Mesenchymal stem cell (in vitro differentiated cells and primary cell): ENCODE measurements at regions not wholly inside any gene's neighbourhood (a gene's known extent, or its start where the extent isn't known, plus 50 kb on each side); places are given as distances from the start of the nearest gene placed in this dataset.
A peak's percentile ranks its signal among the peaks of the same experiment; 100 is the strongest.
"Not testable (repeated sequence)": the region's sequence is repeated elsewhere in the genome, so short reads cannot be mapped to it uniquely, and the experiment has no call there.

Experiments
- DNase-seq: peaks from one replicate; pipeline ENCODE4 v3.0.0-alpha.2; 2013
- H2AFZ ChIP-seq: one replicate; pipeline ENCODE4 v1.6.1; 2013; ENCODE audit warnings: low read depth, mild to moderate bottlenecking, control low read depth, inconsistent platforms, low read length, moderate library complexity
- H2AK5ac ChIP-seq: 2 replicates; pipeline ENCODE4 v1.6.1; 2013; ENCODE audit warnings: low read length, moderate library complexity, mild to moderate bottlenecking, inconsistent platforms; ENCODE audit not compliant: severe bottlenecking
- H2BK120ac ChIP-seq: one replicate; pipeline ENCODE4 v1.6.1; 2013; ENCODE audit warnings: low read depth, mild to moderate bottlenecking, inconsistent platforms, low read length, moderate library complexity
- H2BK12ac ChIP-seq, 2 experiments: one replicate each; pipeline ENCODE4 v1.6.1; 2013; ENCODE audit warnings: inconsistent platforms in 2 of 2, low read length in 2 of 2, mild to moderate bottlenecking in 2 of 2, moderate library complexity in 2 of 2, control low read depth in 1 of 2
- H2BK15ac ChIP-seq: one replicate; pipeline ENCODE4 v1.6.1; 2013; ENCODE audit warnings: mild to moderate bottlenecking, low read depth, inconsistent platforms; ENCODE audit not compliant: poor library complexity, severe bottlenecking
- H2BK5ac ChIP-seq: 2 replicates; pipeline ENCODE4 v1.6.1; 2013; ENCODE audit warnings: low read depth, mild to moderate bottlenecking, low read length, control low read depth, inconsistent platforms; ENCODE audit not compliant: poor library complexity, severe bottlenecking
- H3K14ac ChIP-seq, 2 experiments: one replicate each; pipeline ENCODE4 v1.6.1; 2013; ENCODE audit warnings: inconsistent platforms in 2 of 2, low read length in 2 of 2, control low read depth in 1 of 2, mild to moderate bottlenecking in 1 of 2, moderate library complexity in 1 of 2
- H3K18ac ChIP-seq, 2 experiments: one replicate each; pipeline ENCODE4 v1.6.1; 2013; ENCODE audit warnings: inconsistent platforms in 2 of 2, low read length in 2 of 2, control low read depth in 1 of 2, low read depth in 1 of 2, mild to moderate bottlenecking in 1 of 2
- H3K23ac ChIP-seq, 2 experiments: one replicate each; pipeline ENCODE4 v1.6.1; 2013; ENCODE audit warnings: inconsistent platforms in 2 of 2, low read length in 2 of 2, mild to moderate bottlenecking in 2 of 2, moderate library complexity in 2 of 2, control low read depth in 1 of 2
- H3K27ac ChIP-seq: 2 replicates; pipeline ENCODE4 v1.5.1; 2013; ENCODE audit warnings: mild to moderate bottlenecking, moderate library complexity, low read length, control low read depth, inconsistent platforms; ENCODE audit not compliant: poor library complexity, severe bottlenecking
- H3K27me3 ChIP-seq, 2 experiments: 2 replicates each; pipeline versions ENCODE4 v1.6.1 to v1.7.0; 2013; ENCODE audit warnings: low read length in 2 of 2, mild to moderate bottlenecking in 2 of 2, moderate library complexity in 2 of 2, control low read depth in 1 of 2, inconsistent platforms in 1 of 2; ENCODE audit not compliant: control insufficient read depth in 1 of 2, insufficient read depth in 1 of 2
- H3K36me3 ChIP-seq, 2 experiments: 2 replicates each; pipeline versions ENCODE4 v1.6.1 to v1.7.0; 2013; ENCODE audit warnings: low read length in 2 of 2, control low read depth in 1 of 2, inconsistent platforms in 1 of 2, low read depth in 1 of 2, mild to moderate bottlenecking in 1 of 2; ENCODE audit not compliant: insufficient read depth in 2 of 2, control insufficient read depth in 1 of 2
- H3K4ac ChIP-seq, 2 experiments: one replicate each; pipeline ENCODE4 v1.6.1; 2013; ENCODE audit warnings: inconsistent platforms in 2 of 2, low read length in 2 of 2, mild to moderate bottlenecking in 2 of 2, moderate library complexity in 2 of 2, control low read depth in 1 of 2, low read depth in 1 of 2
- H3K4me1 ChIP-seq: 2 replicates; pipeline ENCODE4 v1.6.1; 2013; ENCODE audit warnings: low read depth, low read length, control low read depth; ENCODE audit not compliant: control insufficient read depth, insufficient read depth
- H3K4me2 ChIP-seq: 2 replicates; pipeline ENCODE4 v1.6.1; 2013; ENCODE audit warnings: low read length, mild to moderate bottlenecking, inconsistent platforms; ENCODE audit not compliant: poor library complexity, severe bottlenecking
- H3K4me3 ChIP-seq, 2 experiments: 2 replicates each; pipeline versions ENCODE4 v1.5.1 to v1.7.0; 2013; ENCODE audit warnings: low read length in 2 of 2, mild to moderate bottlenecking in 2 of 2, control low read depth in 1 of 2, low read depth in 1 of 2; ENCODE audit not compliant: insufficient read depth in 1 of 2
- H3K79me1 ChIP-seq: replicated peaks from 2 replicates; pipeline ENCODE4 v1.6.1; 2013; ENCODE audit warnings: mild to moderate bottlenecking, control low read depth, low read length, inconsistent platforms; ENCODE audit not compliant: poor library complexity, severe bottlenecking
- H3K9ac ChIP-seq: 2 replicates; pipeline ENCODE4 v1.7.0; 2013; ENCODE audit warnings: mild to moderate bottlenecking, low read length, moderate library complexity
- H3K9me3 ChIP-seq: 2 replicates; pipeline ENCODE4 v1.7.0; 2013; ENCODE audit warnings: mild to moderate bottlenecking, low read length; ENCODE audit not compliant: control insufficient read depth
- H4K8ac ChIP-seq: one replicate; pipeline ENCODE4 v1.6.1; 2013; ENCODE audit warnings: inconsistent platforms, mild to moderate bottlenecking, low read length, moderate library complexity
- H4K91ac ChIP-seq: one replicate; pipeline ENCODE4 v1.6.1; 2013; ENCODE audit warnings: mild to moderate bottlenecking, low read length, inconsistent platforms
- WGBS: methylation state at CpG from one replicate; pipeline ENCODE4 v1.1.7; 2013; ENCODE audit warnings: mixed read lengths; 5-methylcytosine and 5-hydroxymethylcytosine counted together

GRCh38 chr19:14279270-14279669 lies 73.3 kb upstream of the ADGRL1 start:
- DNase-seq, result not testable (repeated sequence)
- WGBS, result 89% methylated on average over 1 of the region's 4 CpGs

GRCh38 chr19:14277608-14278007 lies 71.6 kb upstream of the ADGRL1 start:
- H3K23ac ChIP-seq, result no peak overlapping the region
- WGBS, result 98% methylated on average over 32 of the region's 32 CpGs
- H3K4ac ChIP-seq, result no peak overlapping the region
- H3K9ac ChIP-seq, result no peak overlapping the region
- H3K9me3 ChIP-seq, result peaks cover 8% of the 10 kb centered on the region
- H3K18ac ChIP-seq, result no peak overlapping the region
- H2AK5ac ChIP-seq, result no peak overlapping the region
- no peak overlapping the region for H4K8ac ChIP-seq
- H2BK15ac ChIP-seq, result no peak overlapping the region
- no peak for DNase-seq
- H3K4me1 ChIP-seq, result no peaks in the 10 kb centered on the region
- peaks cover 5 to 51% of the 10 kb centered on the region in 2 experiments for H3K27me3 ChIP-seq
- no peaks in the 10 kb centered on the region for H3K36me3 ChIP-seq
- no peak overlapping the region for H2BK12ac ChIP-seq
- H2BK5ac ChIP-seq, result no peak overlapping the region
- H3K4me3 ChIP-seq, result no peak overlapping the region
- no peak overlapping the region for H3K14ac ChIP-seq
- H3K79me1 ChIP-seq, result no peaks in the 10 kb centered on the region
- no peak overlapping the region for H2BK120ac ChIP-seq
- peak overlapping the region; percentile 39 for H4K91ac ChIP-seq
- H2AFZ ChIP-seq, result no peak overlapping the region
- H3K4me2 ChIP-seq, result no peak overlapping the region
- H3K27ac ChIP-seq, result no peak overlapping the region

More at GRCh38 chr19:14279270-14279669, 73.3 kb upstream of the ADGRL1 start:
- not testable (repeated sequence) for H3K4ac ChIP-seq, H2BK120ac ChIP-seq, H4K91ac ChIP-seq, H3K36me3 ChIP-seq, H4K8ac ChIP-seq, H3K79me1 ChIP-seq, H3K14ac ChIP-seq, H3K4me3 ChIP-seq, H2BK12ac ChIP-seq, H3K23ac ChIP-seq, H2BK15ac ChIP-seq, H3K27ac ChIP-seq, H3K4me1 ChIP-seq, H3K9me3 ChIP-seq, H2AK5ac ChIP-seq, H2AFZ ChIP-seq, H3K9ac ChIP-seq, H2BK5ac ChIP-seq, H3K4me2 ChIP-seq, H3K18ac ChIP-seq
- peaks cover 5 to 42% of the 10 kb centered on the region in 2 experiments for H3K27me3 ChIP-seq

GRCh38 chr19:14275823-14276222 lies 69.9 kb upstream of the ADGRL1 start:
- not testable (repeated sequence) for H3K36me3 ChIP-seq, H3K27ac ChIP-seq, H2BK12ac ChIP-seq, H3K18ac ChIP-seq, H3K23ac ChIP-seq, H3K4ac ChIP-seq, H2BK5ac ChIP-seq, H2BK15ac ChIP-seq, H2AFZ ChIP-seq, H3K4me3 ChIP-seq, H2BK120ac ChIP-seq, H3K9ac ChIP-seq, H3K79me1 ChIP-seq, H3K4me1 ChIP-seq, H3K4me2 ChIP-seq, H4K8ac ChIP-seq, DNase-seq, H3K14ac ChIP-seq, H2AK5ac ChIP-seq, H4K91ac ChIP-seq
- WGBS, result 85% methylated on average over 5 of the region's 5 CpGs
- Histone ChIP-seq H3K9me3 (peaks cover 11% of the 10 kb centered on the region), H3K27me3 (peaks cover 13 to 62% of the 10 kb centered on the region in 2 experiments)

GRCh38 chr19:14272623-14273022 lies 66.7 kb upstream of the ADGRL1 start:
- H3K27ac ChIP-seq, result no peak overlapping the region
- H3K9me3 ChIP-seq, result peaks cover 11% of the 10 kb centered on the region
- H3K18ac ChIP-seq, result no peak overlapping the region
- H3K23ac ChIP-seq, result no peak overlapping the region
- no peak overlapping the region for H2BK120ac ChIP-seq
- no peak for DNase-seq
- H4K91ac ChIP-seq, result no peak overlapping the region
- H4K8ac ChIP-seq, result no peak overlapping the region
- WGBS, result 96% methylated on average over 4 of the region's 4 CpGs
- H2BK5ac ChIP-seq, result no peak overlapping the region
- H3K9ac ChIP-seq, result no peak overlapping the region
- H2AK5ac ChIP-seq, result no peak overlapping the region
- no peak overlapping the region for H3K4me2 ChIP-seq
- H2AFZ ChIP-seq, result no peak overlapping the region
- no peak overlapping the region for H3K14ac ChIP-seq
- no peaks in the 10 kb centered on the region for H3K4me1 ChIP-seq
- H2BK15ac ChIP-seq, result no peak overlapping the region
- H2BK12ac ChIP-seq, result no peak overlapping the region
- no peaks in the 10 kb centered on the region for H3K79me1 ChIP-seq
- no peaks in the 10 kb centered on the region for H3K36me3 ChIP-seq
- no peak overlapping the region for H3K4me3 ChIP-seq
- H3K4ac ChIP-seq, result no peak overlapping the region
- peaks cover 16 to 53% of the 10 kb centered on the region in 2 experiments for H3K27me3 ChIP-seq
